ENCODE measurements at regions not wholly inside any gene's neighbourhood (a gene's known extent, or its start where the extent isn't known, plus 50 kb on each side); places are given as distances from the start of the nearest gene placed in this dataset.

- no peak for TF ChIP-seq YY1 (IDR thresholded peaks at IDR 0.05; ENCODE audit: insufficient read depth, insufficient read length)
- no peak for TF ChIP-seq ZNF274 (IDR thresholded peaks at IDR 0.05; ENCODE audit: low read depth, low read length)
Observed at GRCh38 chr10:36788152-36788551, 337.2 kb upstream of the ANKRD30A start.

Data from NT2/D1 (cell line).